H9 (cell line): ENCODE measurements at regions not wholly inside any gene's neighbourhood (a gene's known extent, or its start where the extent isn't known, plus 50 kb on each side); places are given as distances from the start of the nearest gene placed in this dataset.
A peak's percentile ranks its signal among the peaks of the same experiment; 100 is the strongest.

Experiments used
- DNase-seq: peaks from one replicate; pipeline ENCODE4 v3.0.0-alpha.2; 2017
- H2AFZ ChIP-seq: one replicate; pipeline ENCODE4 v1.6.1; 2013; ENCODE audit warnings: mild to moderate bottlenecking, low read length, control low read depth, moderate library complexity
- H2AK5ac ChIP-seq: 2 replicates; pipeline ENCODE4 v1.6.1; 2013; ENCODE audit warnings: low read length, control low read depth, mixed read lengths; ENCODE audit not compliant: insufficient read length
- H2BK120ac ChIP-seq: one replicate; pipeline ENCODE4 v1.6.1; 2013; ENCODE audit warnings: low read depth, mild to moderate bottlenecking, low read length, control low read depth, inconsistent platforms; ENCODE audit not compliant: poor library complexity, severe bottlenecking
- H2BK12ac ChIP-seq: 2 replicates; pipeline ENCODE4 v1.6.1; 2013; ENCODE audit warnings: low read length, control low read depth, mixed read lengths, low read depth; ENCODE audit not compliant: insufficient read length
- H2BK15ac ChIP-seq: 2 replicates; pipeline ENCODE4 v1.6.1; 2013; ENCODE audit warnings: low read depth, low read length, control low read depth
- H2BK20ac ChIP-seq: one replicate; pipeline ENCODE4 v1.6.1; 2013; ENCODE audit warnings: low read depth, mild to moderate bottlenecking, low read length, control low read depth, inconsistent platforms; ENCODE audit not compliant: poor library complexity, severe bottlenecking
- H2BK5ac ChIP-seq: 2 replicates; pipeline ENCODE4 v1.6.1; 2013; ENCODE audit warnings: low read length, control low read depth, mixed read lengths; ENCODE audit not compliant: insufficient read length
- H3K14ac ChIP-seq: 2 replicates; pipeline ENCODE4 v1.6.1; 2013; ENCODE audit warnings: low read length, control low read depth; ENCODE audit not compliant: insufficient read depth
- H3K18ac ChIP-seq: 2 replicates; pipeline ENCODE4 v1.6.1; 2013; ENCODE audit warnings: low read depth, mild to moderate bottlenecking, mixed read lengths, low read length, control low read depth; ENCODE audit not compliant: insufficient read length
- H3K23ac ChIP-seq: 2 replicates; pipeline ENCODE4 v1.6.1; 2013; ENCODE audit warnings: low read length, control low read depth, mixed read lengths, low read depth; ENCODE audit not compliant: insufficient read length
- H3K23me2 ChIP-seq: 2 replicates; pipeline ENCODE4 v1.6.1; 2013; ENCODE audit warnings: low read depth, mild to moderate bottlenecking, mixed read lengths, low read length, control low read depth; ENCODE audit not compliant: insufficient read length, poor library complexity, severe bottlenecking
- H3K27ac ChIP-seq: 2 replicates; pipeline ENCODE4 v1.5.1; 2013; ENCODE audit warnings: low read length, control low read depth, mixed read lengths, low read depth; ENCODE audit not compliant: insufficient read length
- H3K27me3 ChIP-seq: 2 replicates; pipeline ENCODE4 v1.6.1; 2013; ENCODE audit warnings: low read length, control low read depth, inconsistent platforms; ENCODE audit not compliant: insufficient read depth
- H3K4ac ChIP-seq: 2 replicates; pipeline ENCODE4 v1.6.1; 2013; ENCODE audit warnings: low read depth, mild to moderate bottlenecking, control low read depth, inconsistent platforms, low read length, moderate library complexity
- H3K4me1 ChIP-seq: 2 replicates; pipeline ENCODE4 v1.6.1; 2013; ENCODE audit warnings: low read length, control low read depth, inconsistent platforms; ENCODE audit not compliant: insufficient read depth
- H3K4me2 ChIP-seq: 2 replicates; pipeline ENCODE4 v1.6.1; 2013; ENCODE audit warnings: low read length, control low read depth, mixed read lengths; ENCODE audit not compliant: insufficient read length, insufficient read depth
- H3K56ac ChIP-seq: 2 replicates; pipeline ENCODE4 v1.6.1; 2013; ENCODE audit warnings: low read depth, mild to moderate bottlenecking, mixed read lengths, low read length, control low read depth; ENCODE audit not compliant: insufficient read length
- H3K79me1 ChIP-seq: 2 replicates; pipeline ENCODE4 v1.6.1; 2013; ENCODE audit warnings: low read depth, mild to moderate bottlenecking, moderate library complexity, low read length, control low read depth, inconsistent platforms; ENCODE audit not compliant: insufficient read depth, poor library complexity, severe bottlenecking
- H3K79me2 ChIP-seq: 2 replicates; pipeline ENCODE4 v1.6.1; 2013; ENCODE audit warnings: low read length, control low read depth, inconsistent platforms; ENCODE audit not compliant: insufficient read depth
- H3K9ac ChIP-seq: 2 replicates; pipeline ENCODE4 v1.6.1; 2013; ENCODE audit warnings: low read length, control low read depth, mixed read lengths; ENCODE audit not compliant: insufficient read length; ENCODE audit errors: extremely low read depth
- H3K9me3 ChIP-seq: one replicate; pipeline ENCODE4 v1.6.1; 2013; ENCODE audit warnings: low read depth, low read length, inconsistent platforms; ENCODE audit not compliant: control insufficient read depth
- H3T11ph ChIP-seq: one replicate; pipeline ENCODE4 v1.6.1; 2013; ENCODE audit warnings: mild to moderate bottlenecking, low read length, control low read depth, inconsistent platforms
- H4K20me1 ChIP-seq: one replicate; pipeline ENCODE4 v1.6.1; 2013; ENCODE audit not compliant: control insufficient read depth, insufficient read length, insufficient read depth
- H4K5ac ChIP-seq: 2 replicates; pipeline ENCODE4 v1.6.1; 2013; ENCODE audit warnings: low read depth, mild to moderate bottlenecking, mixed read lengths, low read length, control low read depth; ENCODE audit not compliant: insufficient read length
- H4K8ac ChIP-seq: replicated peaks from 2 replicates; pipeline ENCODE4 v1.6.1; 2013; ENCODE audit warnings: low read length, control low read depth, mixed read lengths, low read depth; ENCODE audit not compliant: insufficient read length
- H4K91ac ChIP-seq: 2 replicates; pipeline ENCODE4 v1.6.1; 2013; ENCODE audit warnings: low read depth, mild to moderate bottlenecking, moderate library complexity, mixed read lengths, low read length, control low read depth; ENCODE audit not compliant: insufficient read length
- H3K27ac Mint-ChIP-seq, 3 experiments: 2 replicates in 2 of 3; 3 replicates in 1 of 3; pipeline ENCODE4 v1.8.0; 2020 to 2021; ENCODE audit warnings: mixed read lengths in 3 of 3, mild to moderate bottlenecking in 1 of 3, moderate library complexity in 1 of 3
- H3K27me3 Mint-ChIP-seq: 2 replicates; pipeline ENCODE4 v1.8.0; 2021; ENCODE audit warnings: low read depth, mild to moderate bottlenecking, moderate library complexity, mixed read lengths
- H3K36me3 Mint-ChIP-seq, 3 experiments: 2 replicates in 2 of 3; 3 replicates in 1 of 3; pipeline ENCODE4 v1.8.0; 2020 to 2021; ENCODE audit warnings: low read depth in 3 of 3, mixed read lengths in 3 of 3; ENCODE audit not compliant: insufficient read depth in 1 of 3
- H3K4me1 Mint-ChIP-seq, 2 experiments: 2 replicates each; pipeline ENCODE4 v1.8.0; 2020; ENCODE audit warnings: mixed read lengths in 2 of 2
- H3K4me3 Mint-ChIP-seq, 2 experiments: 2 replicates in 1 of 2; 3 replicates in 1 of 2; pipeline ENCODE4 v1.8.0; 2020 to 2021; ENCODE audit warnings: mild to moderate bottlenecking in 2 of 2, mixed read lengths in 2 of 2, moderate library complexity in 1 of 2
- H3K9me3 Mint-ChIP-seq, 2 experiments: 2 replicates in 1 of 2; 3 replicates in 1 of 2; pipeline ENCODE4 v1.8.0; 2020; ENCODE audit warnings: mild to moderate bottlenecking in 2 of 2, mixed read lengths in 2 of 2, moderate library complexity in 1 of 2
- WGBS: extraction: QIAGEN DNeasy Blood & Tissue Kit; methylation state at CpG from one replicate; pipeline ENCODE4 v1.1.7; 2013; ENCODE audit warnings: missing lambda C conversion rate, low lambda C conversion rate, mixed read lengths; ENCODE audit not compliant: insufficient read length; ENCODE audit errors: extremely low coverage; 5-methylcytosine and 5-hydroxymethylcytosine counted together
- TF ChIP-seq, protein P1 (sequence below): fragments of 200-600 bp; sonication (generic); conservative IDR thresholded peaks from 3 replicates; pipeline ENCODE4 v1.8.0; 2021; ENCODE audit warnings: antibody characterized with exemption, mild to moderate bottlenecking

- Histone ChIP-seq H3K9me3 (no peaks in the 10 kb centered on the region), H2AK5ac (no peak overlapping the region), H4K8ac (no peak overlapping the region), H3K4ac (no peak overlapping the region), H4K5ac (no peak overlapping the region), H3K4me1 (no peaks in the 10 kb centered on the region), H3K79me2 (no peaks in the 10 kb centered on the region), H3K79me1 (no peaks in the 10 kb centered on the region), H2BK5ac (no peak overlapping the region), H3K18ac (no peak overlapping the region), H2BK15ac (no peak overlapping the region), H3K14ac (no peak overlapping the region), H3K27ac (no peak overlapping the region), H3T11ph (no peak overlapping the region), H2AFZ (no peak overlapping the region), H3K23ac (no peak overlapping the region), H3K27me3 (no peaks in the 10 kb centered on the region), H3K4me2 (no peak overlapping the region), H3K23me2 (no peaks in the 10 kb centered on the region), H2BK120ac (no peak overlapping the region), H4K20me1 (no peaks in the 10 kb centered on the region), H4K91ac (no peak overlapping the region), H3K9ac (no peak overlapping the region), H2BK12ac (no peak overlapping the region), H2BK20ac (no peak overlapping the region), H3K56ac (no peak overlapping the region)
- Mint-ChIP-seq H3K27ac (peak overlapping the region in 1 of 3 experiments; percentile 9; a peak in 1 of 7 replicates), H3K4me1 (peaks cover 8 to 18% of the 10 kb centered on the region in 2 experiments), H3K9me3 (peaks cover 0 to 4% of the 10 kb centered on the region in 2 experiments; a peak in 3 of 5 replicates), H3K4me3 (no peak overlapping the region), H3K36me3 (peaks cover 0 to 2% (median 0%) of the 10 kb centered on the region in 3 experiments; a peak in 1 of 7 replicates), H3K27me3 (no peaks in the 10 kb centered on the region)
- TF ChIP-seq, protein P1, sequence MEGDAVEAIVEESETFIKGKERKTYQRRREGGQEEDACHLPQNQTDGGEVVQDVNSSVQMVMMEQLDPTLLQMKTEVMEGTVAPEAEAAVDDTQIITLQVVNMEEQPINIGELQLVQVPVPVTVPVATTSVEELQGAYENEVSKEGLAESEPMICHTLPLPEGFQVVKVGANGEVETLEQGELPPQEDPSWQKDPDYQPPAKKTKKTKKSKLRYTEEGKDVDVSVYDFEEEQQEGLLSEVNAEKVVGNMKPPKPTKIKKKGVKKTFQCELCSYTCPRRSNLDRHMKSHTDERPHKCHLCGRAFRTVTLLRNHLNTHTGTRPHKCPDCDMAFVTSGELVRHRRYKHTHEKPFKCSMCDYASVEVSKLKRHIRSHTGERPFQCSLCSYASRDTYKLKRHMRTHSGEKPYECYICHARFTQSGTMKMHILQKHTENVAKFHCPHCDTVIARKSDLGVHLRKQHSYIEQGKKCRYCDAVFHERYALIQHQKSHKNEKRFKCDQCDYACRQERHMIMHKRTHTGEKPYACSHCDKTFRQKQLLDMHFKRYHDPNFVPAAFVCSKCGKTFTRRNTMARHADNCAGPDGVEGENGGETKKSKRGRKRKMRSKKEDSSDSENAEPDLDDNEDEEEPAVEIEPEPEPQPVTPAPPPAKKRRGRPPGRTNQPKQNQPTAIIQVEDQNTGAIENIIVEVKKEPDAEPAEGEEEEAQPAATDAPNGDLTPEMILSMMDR = no peak
- no CpG with 5 or more reads among the region's 7 CpGs for WGBS
- DNase-seq = no peak
These were observed 170.7 kb downstream of the THBS2 start for GRCh38 chr6:169082817-169083507.
